GM23338 (cell line): ENCODE measurements at regions not wholly inside any gene's neighbourhood (a gene's known extent, or its start where the extent isn't known, plus 50 kb on each side); places are given as distances from the start of the nearest gene placed in this dataset.

Source experiments
- ATAC-seq: fragments of 200-7000 bp; cut with Tn5 transposase; 3 replicates; pipeline ENCODE4 v1.9.1; 2020
- DNase-seq: peaks from one replicate; pipeline ENCODE4 v3.0.0-alpha.2; 2015; ENCODE audit warnings: low spot score
- H2AFZ ChIP-seq: fragments of 200-600 bp; sonication (generic); 2 replicates; pipeline ENCODE4 v1.8.0; 2016; ENCODE audit warnings: antibody characterized with exemption, mild to moderate bottlenecking, moderate library complexity
- H3F3A ChIP-seq: fragments of 200-600 bp; sonication (generic); replicated peaks from 2 replicates; pipeline ENCODE4 v1.8.0; 2017; ENCODE audit warnings: antibody characterized with exemption, mixed run types, low read depth
- H3K27ac ChIP-seq: fragments of 200-600 bp; sonication (generic); 2 replicates; pipeline ENCODE4 v1.6.1; 2016; ENCODE audit warnings: low read depth
- H3K27me3 ChIP-seq: fragments of 200-600 bp; sonication (generic); 2 replicates; pipeline ENCODE4 v1.8.0; 2016; ENCODE audit warnings: mild to moderate bottlenecking, mixed run types, moderate library complexity; ENCODE audit not compliant: insufficient read depth
- H3K36me3 ChIP-seq: fragments of 200-600 bp; sonication (generic); 2 replicates; pipeline ENCODE4 v1.8.0; 2016; ENCODE audit warnings: mild to moderate bottlenecking; ENCODE audit not compliant: insufficient read depth
- H3K4me1 ChIP-seq: fragments of 200-600 bp; sonication (generic); 2 replicates; pipeline ENCODE4 v1.8.0; 2016; ENCODE audit warnings: mild to moderate bottlenecking, moderate library complexity; ENCODE audit not compliant: insufficient read depth
- H3K4me2 ChIP-seq: fragments of 200-600 bp; sonication (generic); 2 replicates; pipeline ENCODE4 v1.7.1; 2017; ENCODE audit warnings: mixed run types
- H3K4me3 ChIP-seq: fragments of 200-600 bp; sonication (generic); 2 replicates; pipeline ENCODE4 v1.6.1; 2016; ENCODE audit warnings: mixed run types
- H3K79me2 ChIP-seq: fragments of 200-600 bp; sonication (generic); replicated peaks from 2 replicates; pipeline ENCODE4 v1.8.0; 2017; ENCODE audit warnings: mild to moderate bottlenecking; ENCODE audit not compliant: insufficient read depth
- H3K9me2 ChIP-seq: fragments of 200-600 bp; sonication (generic); 2 replicates; pipeline ENCODE4 v1.8.0; 2017; ENCODE audit not compliant: insufficient read depth
- H4K20me1 ChIP-seq: fragments of 200-600 bp; sonication (generic); replicated peaks from 2 replicates; pipeline ENCODE4 v1.8.0; 2017; ENCODE audit warnings: mild to moderate bottlenecking; ENCODE audit not compliant: insufficient read depth
- H3K27ac Mint-ChIP-seq: 2 replicates; pipeline ENCODE4 v1.8.0; 2020; ENCODE audit warnings: inconsistent platforms, mild to moderate bottlenecking, moderate library complexity, mixed read lengths
- H3K27me3 Mint-ChIP-seq: 3 replicates; pipeline ENCODE4 v1.8.0; 2022; ENCODE audit warnings: low read depth, mild to moderate bottlenecking, moderate library complexity, mixed read lengths, inconsistent platforms; ENCODE audit not compliant: insufficient read depth, poor library complexity
- H3K36me3 Mint-ChIP-seq: 3 replicates; pipeline ENCODE4 v1.8.0; 2021; ENCODE audit warnings: low read depth, mild to moderate bottlenecking, inconsistent platforms, moderate library complexity, mixed read lengths
- H3K4me1 Mint-ChIP-seq: 3 replicates; pipeline ENCODE4 v1.8.0; 2020; ENCODE audit warnings: mild to moderate bottlenecking, inconsistent platforms, mixed read lengths
- H3K4me3 Mint-ChIP-seq: 3 replicates; pipeline ENCODE4 v1.8.0; 2021; ENCODE audit warnings: moderate library complexity, mild to moderate bottlenecking, inconsistent platforms, mixed read lengths
- H3K9me3 Mint-ChIP-seq: 3 replicates; pipeline ENCODE4 v1.8.0; 2020; ENCODE audit warnings: moderate library complexity, mild to moderate bottlenecking, inconsistent platforms, mixed read lengths
- CREB1 ChIP-seq: fragments of 250-450 bp; sonication (Bioruptor Pico); IDR thresholded peaks from 2 replicates; pipeline ENCODE4 v1.5.0; 2020; ENCODE audit warnings: low read depth, mild to moderate bottlenecking, moderate library complexity
- EZH2 ChIP-seq: fragments of 200-600 bp; sonication (generic); IDR thresholded peaks from one replicate; pipeline ENCODE4 v1.8.0; 2017; ENCODE audit warnings: antibody characterized with exemption, mild to moderate bottlenecking, low read depth; ENCODE audit not compliant: unreplicated experiment
- EZH2phosphoT487 ChIP-seq: fragments of 200-600 bp; sonication (generic); IDR thresholded peaks from one replicate; pipeline ENCODE4 v1.8.1; 2018; ENCODE audit warnings: antibody characterized with exemption; ENCODE audit not compliant: unreplicated experiment
- JUNB ChIP-seq: IDR thresholded peaks from one replicate; pipeline ENCODE4 v1.6.1; 2016; ENCODE audit warnings: antibody characterized with exemption; ENCODE audit not compliant: unreplicated experiment
- NANOG ChIP-seq: IDR thresholded peaks from 2 replicates; pipeline ENCODE4 v1.6.1; 2016; ENCODE audit warnings: antibody characterized with exemption, borderline replicate concordance
- POLR2AphosphoS5 ChIP-seq: IDR thresholded peaks from 2 replicates; pipeline ENCODE4 v1.6.1; 2016; ENCODE audit warnings: antibody characterized with exemption, low read depth
- STAT1 ChIP-seq: IDR thresholded peaks from one replicate; pipeline ENCODE4 v1.6.1; 2016; ENCODE audit warnings: antibody characterized with exemption; ENCODE audit not compliant: unreplicated experiment
- ZNF114 ChIP-seq: fragments of 250-450 bp; sonication (Bioruptor Pico); IDR thresholded peaks from 2 replicates; pipeline ENCODE4 v1.5.0; 2020; ENCODE audit warnings: mild to moderate bottlenecking, moderate library complexity
- ZNF331 ChIP-seq: fragments of 250-450 bp; sonication (Bioruptor Pico); IDR thresholded peaks from 2 replicates; pipeline ENCODE4 v1.5.0; 2020; ENCODE audit warnings: low read depth, mild to moderate bottlenecking, moderate library complexity
- TF ChIP-seq, protein P1 (sequence below): IDR thresholded peaks from 2 replicates; pipeline ENCODE4 v1.6.1; 2016; ENCODE audit warnings: antibody characterized with exemption
- TF ChIP-seq, protein P2 (sequence below): IDR thresholded peaks from one replicate; pipeline ENCODE4 v1.6.1; 2018; ENCODE audit warnings: antibody characterized with exemption; ENCODE audit not compliant: unreplicated experiment
- TF ChIP-seq, protein P3 (sequence below), 2 experiments: fragments of 200-600 bp in 1 of 2; sonication (generic) in 1 of 2; conservative IDR thresholded peaks; 2 replicates each; pipeline versions ENCODE4 v1.5.1 to v1.6.1; 2016 to 2017; ENCODE audit warnings: antibody characterized with exemption in 2 of 2, low read depth in 2 of 2, mild to moderate bottlenecking in 2 of 2, moderate library complexity in 1 of 2
- TF ChIP-seq, protein P4 (sequence below): fragments of 250-450 bp; sonication (Bioruptor Pico); IDR thresholded peaks from 2 replicates; pipeline ENCODE4 v1.5.0; 2020; ENCODE audit warnings: mild to moderate bottlenecking, moderate library complexity

DNA sequence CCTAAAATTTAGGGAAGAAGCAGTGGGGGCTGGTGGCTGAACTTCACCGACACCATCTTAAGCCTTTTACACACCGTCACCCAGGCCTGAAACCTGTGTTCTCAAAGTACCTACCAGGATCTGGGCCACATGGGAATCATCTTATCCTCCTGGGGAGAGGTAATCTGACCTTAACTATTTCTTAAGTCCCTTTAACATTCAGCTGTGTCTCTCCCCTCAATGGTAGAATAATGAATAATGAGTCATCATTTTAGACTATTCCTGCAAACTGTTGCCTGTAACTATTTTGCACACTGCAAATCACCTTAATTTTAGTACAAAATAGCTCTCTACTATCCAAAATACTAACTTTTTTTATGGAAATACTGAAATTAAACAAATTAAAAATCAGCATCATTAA lies 149.4 kb upstream of the KLF7 start:
- H2AFZ ChIP-seq = peak overlapping the region; percentile 87; the same call in 1 of the 2 replicates
- Mint-ChIP-seq H3K27me3 (peaks cover 4% of the 10 kb centered on the region), H3K36me3 (no peaks in the 10 kb centered on the region), H3K27ac (0 out of 2 replicates have a peak overlapping the region, but pooled peaks have one; percentile 15), H3K9me3 (no peaks in the 10 kb centered on the region), H3K4me3 (no peak overlapping the region), H3K4me1 (peaks cover 10% of the 10 kb centered on the region)
- no peaks in the 10 kb centered on the region for H3K79me2 ChIP-seq
- H3K27me3 ChIP-seq = no peaks in the 10 kb centered on the region
- no peak overlapping the region for H3K27ac ChIP-seq
- H3K4me2 ChIP-seq = no peak overlapping the region
- ATAC-seq (no peak; the same call in 2 of the 3 replicates), DNase-seq (no peak)
- no peaks in the 10 kb centered on the region for H4K20me1 ChIP-seq
- no peaks in the 10 kb centered on the region for H3F3A ChIP-seq
- peaks cover 7% of the 10 kb centered on the region; the same call in 1 of the 2 replicates for H3K4me1 ChIP-seq
- peaks cover 8% of the 10 kb centered on the region; the same call in 1 of the 2 replicates for H3K9me2 ChIP-seq
- no peak overlapping the region for H3K4me3 ChIP-seq
- TF ChIP-seq, protein P1, sequence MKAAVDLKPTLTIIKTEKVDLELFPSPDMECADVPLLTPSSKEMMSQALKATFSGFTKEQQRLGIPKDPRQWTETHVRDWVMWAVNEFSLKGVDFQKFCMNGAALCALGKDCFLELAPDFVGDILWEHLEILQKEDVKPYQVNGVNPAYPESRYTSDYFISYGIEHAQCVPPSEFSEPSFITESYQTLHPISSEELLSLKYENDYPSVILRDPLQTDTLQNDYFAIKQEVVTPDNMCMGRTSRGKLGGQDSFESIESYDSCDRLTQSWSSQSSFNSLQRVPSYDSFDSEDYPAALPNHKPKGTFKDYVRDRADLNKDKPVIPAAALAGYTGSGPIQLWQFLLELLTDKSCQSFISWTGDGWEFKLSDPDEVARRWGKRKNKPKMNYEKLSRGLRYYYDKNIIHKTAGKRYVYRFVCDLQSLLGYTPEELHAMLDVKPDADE = no peak
- no peak for TF ChIP-seq JUNB
- TF ChIP-seq, protein P2, sequence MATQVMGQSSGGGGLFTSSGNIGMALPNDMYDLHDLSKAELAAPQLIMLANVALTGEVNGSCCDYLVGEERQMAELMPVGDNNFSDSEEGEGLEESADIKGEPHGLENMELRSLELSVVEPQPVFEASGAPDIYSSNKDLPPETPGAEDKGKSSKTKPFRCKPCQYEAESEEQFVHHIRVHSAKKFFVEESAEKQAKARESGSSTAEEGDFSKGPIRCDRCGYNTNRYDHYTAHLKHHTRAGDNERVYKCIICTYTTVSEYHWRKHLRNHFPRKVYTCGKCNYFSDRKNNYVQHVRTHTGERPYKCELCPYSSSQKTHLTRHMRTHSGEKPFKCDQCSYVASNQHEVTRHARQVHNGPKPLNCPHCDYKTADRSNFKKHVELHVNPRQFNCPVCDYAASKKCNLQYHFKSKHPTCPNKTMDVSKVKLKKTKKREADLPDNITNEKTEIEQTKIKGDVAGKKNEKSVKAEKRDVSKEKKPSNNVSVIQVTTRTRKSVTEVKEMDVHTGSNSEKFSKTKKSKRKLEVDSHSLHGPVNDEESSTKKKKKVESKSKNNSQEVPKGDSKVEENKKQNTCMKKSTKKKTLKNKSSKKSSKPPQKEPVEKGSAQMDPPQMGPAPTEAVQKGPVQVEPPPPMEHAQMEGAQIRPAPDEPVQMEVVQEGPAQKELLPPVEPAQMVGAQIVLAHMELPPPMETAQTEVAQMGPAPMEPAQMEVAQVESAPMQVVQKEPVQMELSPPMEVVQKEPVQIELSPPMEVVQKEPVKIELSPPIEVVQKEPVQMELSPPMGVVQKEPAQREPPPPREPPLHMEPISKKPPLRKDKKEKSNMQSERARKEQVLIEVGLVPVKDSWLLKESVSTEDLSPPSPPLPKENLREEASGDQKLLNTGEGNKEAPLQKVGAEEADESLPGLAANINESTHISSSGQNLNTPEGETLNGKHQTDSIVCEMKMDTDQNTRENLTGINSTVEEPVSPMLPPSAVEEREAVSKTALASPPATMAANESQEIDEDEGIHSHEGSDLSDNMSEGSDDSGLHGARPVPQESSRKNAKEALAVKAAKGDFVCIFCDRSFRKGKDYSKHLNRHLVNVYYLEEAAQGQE = no peak
- no peak for TF ChIP-seq ZNF331 (CRISPR knock-in tag)
- TF ChIP-seq POLR2AphosphoS5 = no peak
- TF ChIP-seq EZH2phosphoT487 = no peak
- no peak for TF ChIP-seq STAT1
- no peak for TF ChIP-seq EZH2
- TF ChIP-seq CREB1 (CRISPR knock-in tag) = no peak
- no peak for TF ChIP-seq ZNF114 (CRISPR knock-in tag)
- TF ChIP-seq, protein P3, sequence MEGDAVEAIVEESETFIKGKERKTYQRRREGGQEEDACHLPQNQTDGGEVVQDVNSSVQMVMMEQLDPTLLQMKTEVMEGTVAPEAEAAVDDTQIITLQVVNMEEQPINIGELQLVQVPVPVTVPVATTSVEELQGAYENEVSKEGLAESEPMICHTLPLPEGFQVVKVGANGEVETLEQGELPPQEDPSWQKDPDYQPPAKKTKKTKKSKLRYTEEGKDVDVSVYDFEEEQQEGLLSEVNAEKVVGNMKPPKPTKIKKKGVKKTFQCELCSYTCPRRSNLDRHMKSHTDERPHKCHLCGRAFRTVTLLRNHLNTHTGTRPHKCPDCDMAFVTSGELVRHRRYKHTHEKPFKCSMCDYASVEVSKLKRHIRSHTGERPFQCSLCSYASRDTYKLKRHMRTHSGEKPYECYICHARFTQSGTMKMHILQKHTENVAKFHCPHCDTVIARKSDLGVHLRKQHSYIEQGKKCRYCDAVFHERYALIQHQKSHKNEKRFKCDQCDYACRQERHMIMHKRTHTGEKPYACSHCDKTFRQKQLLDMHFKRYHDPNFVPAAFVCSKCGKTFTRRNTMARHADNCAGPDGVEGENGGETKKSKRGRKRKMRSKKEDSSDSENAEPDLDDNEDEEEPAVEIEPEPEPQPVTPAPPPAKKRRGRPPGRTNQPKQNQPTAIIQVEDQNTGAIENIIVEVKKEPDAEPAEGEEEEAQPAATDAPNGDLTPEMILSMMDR (conservative IDR thresholded peaks at IDR 0.05; ENCODE audit: low read depth in 2 of 2) = no peak
- TF ChIP-seq, protein P4, sequence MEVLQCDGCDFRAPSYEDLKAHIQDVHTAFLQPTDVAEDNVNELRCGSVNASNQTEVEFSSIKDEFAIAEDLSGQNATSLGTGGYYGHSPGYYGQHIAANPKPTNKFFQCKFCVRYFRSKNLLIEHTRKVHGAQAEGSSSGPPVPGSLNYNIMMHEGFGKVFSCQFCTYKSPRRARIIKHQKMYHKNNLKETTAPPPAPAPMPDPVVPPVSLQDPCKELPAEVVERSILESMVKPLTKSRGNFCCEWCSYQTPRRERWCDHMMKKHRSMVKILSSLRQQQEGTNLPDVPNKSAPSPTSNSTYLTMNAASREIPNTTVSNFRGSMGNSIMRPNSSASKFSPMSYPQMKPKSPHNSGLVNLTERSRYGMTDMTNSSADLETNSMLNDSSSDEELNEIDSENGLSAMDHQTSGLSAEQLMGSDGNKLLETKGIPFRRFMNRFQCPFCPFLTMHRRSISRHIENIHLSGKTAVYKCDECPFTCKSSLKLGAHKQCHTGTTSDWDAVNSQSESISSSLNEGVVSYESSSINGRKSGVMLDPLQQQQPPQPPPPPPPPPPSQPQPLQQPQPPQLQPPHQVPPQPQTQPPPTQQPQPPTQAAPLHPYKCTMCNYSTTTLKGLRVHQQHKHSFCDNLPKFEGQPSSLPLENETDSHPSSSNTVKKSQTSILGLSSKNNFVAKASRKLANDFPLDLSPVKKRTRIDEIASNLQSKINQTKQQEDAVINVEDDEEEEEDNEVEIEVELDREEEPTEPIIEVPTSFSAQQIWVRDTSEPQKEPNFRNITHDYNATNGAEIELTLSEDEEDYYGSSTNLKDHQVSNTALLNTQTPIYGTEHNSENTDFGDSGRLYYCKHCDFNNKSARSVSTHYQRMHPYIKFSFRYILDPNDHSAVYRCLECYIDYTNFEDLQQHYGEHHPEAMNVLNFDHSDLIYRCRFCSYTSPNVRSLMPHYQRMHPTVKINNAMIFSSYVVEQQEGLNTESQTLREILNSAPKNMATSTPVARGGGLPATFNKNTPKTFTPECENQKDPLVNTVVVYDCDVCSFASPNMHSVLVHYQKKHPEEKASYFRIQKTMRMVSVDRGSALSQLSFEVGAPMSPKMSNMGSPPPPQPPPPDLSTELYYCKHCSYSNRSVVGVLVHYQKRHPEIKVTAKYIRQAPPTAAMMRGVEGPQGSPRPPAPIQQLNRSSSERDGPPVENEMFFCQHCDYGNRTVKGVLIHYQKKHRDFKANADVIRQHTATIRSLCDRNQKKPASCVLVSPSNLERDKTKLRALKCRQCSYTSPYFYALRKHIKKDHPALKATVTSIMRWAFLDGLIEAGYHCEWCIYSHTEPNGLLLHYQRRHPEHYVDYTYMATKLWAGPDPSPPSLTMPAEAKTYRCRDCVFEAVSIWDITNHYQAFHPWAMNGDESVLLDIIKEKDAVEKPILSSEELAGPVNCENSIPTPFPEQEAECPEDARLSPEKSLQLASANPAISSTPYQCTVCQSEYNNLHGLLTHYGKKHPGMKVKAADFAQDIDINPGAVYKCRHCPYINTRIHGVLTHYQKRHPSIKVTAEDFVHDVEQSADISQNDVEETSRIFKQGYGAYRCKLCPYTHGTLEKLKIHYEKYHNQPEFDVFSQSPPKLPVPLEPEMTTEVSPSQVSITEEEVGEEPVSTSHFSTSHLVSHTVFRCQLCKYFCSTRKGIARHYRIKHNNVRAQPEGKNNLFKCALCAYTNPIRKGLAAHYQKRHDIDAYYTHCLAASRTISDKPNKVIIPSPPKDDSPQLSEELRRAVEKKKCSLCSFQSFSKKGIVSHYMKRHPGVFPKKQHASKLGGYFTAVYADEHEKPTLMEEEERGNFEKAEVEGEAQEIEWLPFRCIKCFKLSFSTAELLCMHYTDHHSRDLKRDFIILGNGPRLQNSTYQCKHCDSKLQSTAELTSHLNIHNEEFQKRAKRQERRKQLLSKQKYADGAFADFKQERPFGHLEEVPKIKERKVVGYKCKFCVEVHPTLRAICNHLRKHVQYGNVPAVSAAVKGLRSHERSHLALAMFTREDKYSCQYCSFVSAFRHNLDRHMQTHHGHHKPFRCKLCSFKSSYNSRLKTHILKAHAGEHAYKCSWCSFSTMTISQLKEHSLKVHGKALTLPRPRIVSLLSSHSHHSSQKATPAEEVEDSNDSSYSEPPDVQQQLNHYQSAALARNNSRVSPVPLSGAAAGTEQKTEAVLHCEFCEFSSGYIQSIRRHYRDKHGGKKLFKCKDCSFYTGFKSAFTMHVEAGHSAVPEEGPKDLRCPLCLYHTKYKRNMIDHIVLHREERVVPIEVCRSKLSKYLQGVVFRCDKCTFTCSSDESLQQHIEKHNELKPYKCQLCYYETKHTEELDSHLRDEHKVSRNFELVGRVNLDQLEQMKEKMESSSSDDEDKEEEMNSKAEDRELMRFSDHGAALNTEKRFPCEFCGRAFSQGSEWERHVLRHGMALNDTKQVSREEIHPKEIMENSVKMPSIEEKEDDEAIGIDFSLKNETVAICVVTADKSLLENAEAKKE (CRISPR knock-in tag) = no peak
- TF ChIP-seq NANOG = no peak
- no peaks in the 10 kb centered on the region for H3K36me3 ChIP-seq
